PC-9 (cell line): ENCODE measurements at regions not wholly inside any gene's neighbourhood (a gene's known extent, or its start where the extent isn't known, plus 50 kb on each side); places are given as distances from the start of the nearest gene placed in this dataset.

Experiments used
- CTCF ChIP-seq: fragments of 200-600 bp; sonication (generic); conservative IDR thresholded peaks from 2 replicates; pipeline ENCODE4 v1.6.1; 2017; ENCODE audit warnings: mixed run types, antibody characterized with exemption, mild to moderate bottlenecking, moderate library complexity
- EZH2 ChIP-seq: fragments of 200-600 bp; sonication (generic); IDR thresholded peaks from 2 replicates; pipeline ENCODE4 v1.8.0; 2017; ENCODE audit warnings: antibody characterized with exemption, low read depth

DNA sequence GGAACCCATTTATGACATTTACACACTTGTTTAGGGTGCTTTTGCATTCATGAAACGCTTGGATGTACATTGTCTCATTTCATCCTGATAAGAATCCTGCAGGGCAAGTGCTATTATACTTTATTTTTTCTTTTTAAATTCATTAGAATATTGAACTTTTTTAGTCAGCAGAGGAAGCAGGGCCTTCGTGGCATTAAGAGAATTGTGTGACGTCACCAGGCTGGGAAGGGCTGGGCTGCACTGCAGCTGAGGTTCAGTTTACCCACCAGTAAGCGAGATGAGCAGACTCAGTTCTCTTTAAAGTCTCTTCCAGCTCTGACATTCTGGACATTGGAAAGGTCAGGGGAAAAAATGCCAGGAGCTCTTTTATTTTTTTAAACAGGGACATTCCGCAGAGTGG, 159.0 kb downstream of the MRM1 start:
- TF ChIP-seq CTCF (no peak), EZH2 (no peak)
